ENCODE measurements at regions not wholly inside any gene's neighbourhood (a gene's known extent, or its start where the extent isn't known, plus 50 kb on each side); places are given as distances from the start of the nearest gene placed in this dataset.

DNA sequence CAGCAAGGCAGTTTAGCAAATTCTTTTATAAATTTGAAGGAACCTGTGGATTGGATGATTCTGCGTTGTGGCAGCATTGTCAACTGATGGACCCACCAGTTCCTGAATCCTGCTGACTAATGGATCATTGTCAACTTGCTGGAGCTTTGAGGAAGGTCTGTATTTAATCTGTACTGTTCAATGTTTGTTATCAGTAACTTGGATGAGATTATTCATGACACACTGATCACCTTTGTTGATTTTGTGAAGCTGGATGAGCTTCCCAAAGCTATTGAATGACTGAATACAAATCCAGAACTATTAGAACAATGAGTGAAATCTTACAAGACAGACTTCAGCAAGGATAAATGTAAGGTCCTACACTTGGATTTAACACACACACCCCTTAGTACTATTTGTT, 101.3 kb downstream of the AQP4 start:
- H3K4me3 ChIP-seq (replicated peaks in 1 of 2; ENCODE audit: low read depth in 2 of 2, low read length in 2 of 2) = no peak overlapping the region
- TF ChIP-seq, protein P1, sequence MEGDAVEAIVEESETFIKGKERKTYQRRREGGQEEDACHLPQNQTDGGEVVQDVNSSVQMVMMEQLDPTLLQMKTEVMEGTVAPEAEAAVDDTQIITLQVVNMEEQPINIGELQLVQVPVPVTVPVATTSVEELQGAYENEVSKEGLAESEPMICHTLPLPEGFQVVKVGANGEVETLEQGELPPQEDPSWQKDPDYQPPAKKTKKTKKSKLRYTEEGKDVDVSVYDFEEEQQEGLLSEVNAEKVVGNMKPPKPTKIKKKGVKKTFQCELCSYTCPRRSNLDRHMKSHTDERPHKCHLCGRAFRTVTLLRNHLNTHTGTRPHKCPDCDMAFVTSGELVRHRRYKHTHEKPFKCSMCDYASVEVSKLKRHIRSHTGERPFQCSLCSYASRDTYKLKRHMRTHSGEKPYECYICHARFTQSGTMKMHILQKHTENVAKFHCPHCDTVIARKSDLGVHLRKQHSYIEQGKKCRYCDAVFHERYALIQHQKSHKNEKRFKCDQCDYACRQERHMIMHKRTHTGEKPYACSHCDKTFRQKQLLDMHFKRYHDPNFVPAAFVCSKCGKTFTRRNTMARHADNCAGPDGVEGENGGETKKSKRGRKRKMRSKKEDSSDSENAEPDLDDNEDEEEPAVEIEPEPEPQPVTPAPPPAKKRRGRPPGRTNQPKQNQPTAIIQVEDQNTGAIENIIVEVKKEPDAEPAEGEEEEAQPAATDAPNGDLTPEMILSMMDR (IDR thresholded peaks at IDR 0.05; ENCODE audit: low read depth, low read length) = no peak

DNA sequence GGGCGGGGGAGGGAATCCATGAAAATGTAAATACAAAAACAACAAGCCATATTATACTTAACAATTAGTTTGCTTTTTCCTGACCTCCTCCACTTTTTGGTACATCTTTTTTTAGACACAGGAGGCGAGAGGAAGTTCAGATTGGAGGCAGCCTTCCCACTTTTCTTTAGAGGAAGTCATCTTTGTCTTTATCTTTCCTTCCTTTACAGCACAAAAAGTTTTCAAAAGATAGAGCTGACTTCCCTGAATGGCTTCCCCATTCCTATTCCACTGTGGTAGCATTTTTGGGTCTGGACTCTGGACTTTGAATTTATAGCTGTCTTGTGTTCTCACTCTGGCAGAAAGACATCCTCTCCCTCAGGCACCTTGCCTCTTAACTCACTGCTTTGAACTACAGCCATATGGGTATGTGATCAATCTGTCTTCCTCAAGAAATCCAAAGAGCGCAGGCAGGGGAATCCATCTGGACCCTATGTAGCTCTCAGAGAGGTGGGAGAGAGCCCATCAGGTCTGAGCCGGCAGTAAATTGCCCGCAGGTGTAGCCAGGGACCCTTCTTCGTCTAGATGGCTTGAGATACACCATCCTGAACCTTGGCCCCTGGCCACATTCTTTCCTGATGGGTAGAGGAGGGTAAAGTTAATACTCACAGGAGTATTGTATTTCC, 101.9 kb downstream of the AQP4 start:
- TF ChIP-seq, protein P1 (IDR thresholded peaks at IDR 0.05; ENCODE audit: low read depth, low read length) = no peak
- no peak overlapping the region for H3K4me3 ChIP-seq (replicated peaks in 1 of 2; ENCODE audit: low read depth in 2 of 2, low read length in 2 of 2)
- DNase-seq (ENCODE audit: low read depth in 2 of 2) = no peak

More for the DNA sequence above, 101.3 kb downstream of the AQP4 start:
- no peak for DNase-seq (ENCODE audit: low read depth in 2 of 2)

- no peak for DNase-seq (ENCODE audit: low read depth in 2 of 2)
- no peak overlapping the region for H3K4me3 ChIP-seq (replicated peaks in 1 of 2; ENCODE audit: low read depth in 2 of 2, low read length in 2 of 2)
- TF ChIP-seq, protein P1 (IDR thresholded peaks at IDR 0.05; ENCODE audit: low read depth, low read length) = no peak
These were observed 108.1 kb downstream of the AQP4 start for GRCh38 chr18:26757263-26758019.

DNA sequence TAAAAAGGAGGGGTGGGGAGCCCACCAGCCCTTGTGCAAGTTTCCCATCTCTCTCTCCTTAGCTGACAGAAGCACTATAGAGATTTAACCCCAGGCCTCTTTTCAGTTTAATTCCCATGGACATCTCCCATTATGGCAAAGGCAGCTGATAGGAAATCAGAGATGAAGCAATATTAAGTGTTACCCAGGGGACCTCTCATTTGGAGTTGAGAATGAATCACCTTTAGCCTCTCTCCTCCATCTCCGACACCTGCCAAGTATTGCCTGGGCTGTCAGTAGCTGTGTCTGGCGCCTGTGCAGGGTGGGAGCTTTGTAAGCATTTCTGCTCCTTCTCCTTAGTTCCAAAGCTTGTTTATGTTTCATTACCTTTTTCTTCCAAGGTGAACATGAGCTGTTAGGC, 109.0 kb downstream of the AQP4 start:
- no peak for DNase-seq (ENCODE audit: low read depth in 2 of 2)
- TF ChIP-seq, protein P1 (IDR thresholded peaks at IDR 0.05; ENCODE audit: low read depth, low read length) = no peak
- H3K4me3 ChIP-seq (replicated peaks in 1 of 2; ENCODE audit: low read depth in 2 of 2, low read length in 2 of 2) = no peak overlapping the region

DNA sequence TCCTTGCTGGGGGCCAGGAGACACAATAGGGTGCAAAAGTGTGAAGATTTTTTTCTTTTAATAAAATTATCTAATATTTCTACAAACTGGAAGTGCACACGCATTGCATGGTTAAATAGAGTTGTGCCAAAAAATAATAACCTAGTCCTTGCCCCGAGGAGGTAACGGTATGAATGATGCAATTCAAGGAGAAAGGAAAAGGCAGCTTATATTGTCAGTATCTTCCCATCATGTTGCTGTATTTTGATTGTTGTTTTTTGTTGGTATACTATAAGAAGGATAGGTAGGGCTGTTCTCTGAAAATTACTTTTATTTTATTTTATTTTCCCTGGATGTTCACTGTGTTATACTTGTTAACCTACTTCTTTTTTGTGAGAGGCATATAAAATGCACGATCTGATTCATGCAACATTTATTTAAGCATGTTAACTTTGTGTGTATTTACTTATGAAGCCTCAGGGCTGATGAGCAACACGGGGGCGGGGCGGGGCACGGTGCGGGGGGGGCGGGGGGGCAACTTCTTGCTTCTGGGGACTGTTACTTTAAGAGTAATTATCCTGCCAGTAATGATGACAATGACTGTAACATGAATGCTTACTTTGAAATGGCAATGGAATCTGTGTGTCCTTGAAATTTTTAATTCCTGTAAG, 118.6 kb downstream of the AQP4 start:
- TF ChIP-seq, protein P1 (IDR thresholded peaks at IDR 0.05; ENCODE audit: low read depth, low read length) = no peak
- no peak overlapping the region for H3K4me3 ChIP-seq (replicated peaks in 1 of 2; ENCODE audit: low read depth in 2 of 2, low read length in 2 of 2)
- peak in 1 of 2 donors; percentile 7 for DNase-seq (ENCODE audit: low read depth in 2 of 2)

DNA sequence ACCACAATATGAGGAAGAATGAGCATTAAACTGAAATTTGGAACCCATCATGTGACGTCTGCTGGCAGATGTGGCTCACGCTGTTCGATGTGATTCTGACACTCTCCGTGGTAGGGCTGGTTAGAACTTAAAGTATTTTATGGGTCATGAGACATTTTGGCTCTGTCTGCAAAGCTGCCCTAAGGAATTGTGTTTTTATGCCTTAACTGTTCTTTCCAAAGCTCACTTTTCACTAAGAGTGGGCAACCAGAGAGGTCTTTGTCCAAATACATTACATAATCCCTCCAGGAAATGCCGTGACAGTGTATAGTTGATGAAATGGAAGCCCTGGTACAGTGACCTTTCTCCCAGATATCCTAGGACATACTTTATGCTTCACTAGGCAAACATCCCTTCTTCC, 119.1 kb downstream of the AQP4 start:
- TF ChIP-seq, protein P1 (IDR thresholded peaks at IDR 0.05; ENCODE audit: low read depth, low read length) = no peak
- no peak overlapping the region for H3K4me3 ChIP-seq (replicated peaks in 1 of 2; ENCODE audit: low read depth in 2 of 2, low read length in 2 of 2)
- peak; percentile 2 to 48 for DNase-seq (ENCODE audit: low read depth in 2 of 2)

All from cardiac fibroblast (primary cell).